GM23248 (cell line): ENCODE measurements at regions not wholly inside any gene's neighbourhood (a gene's known extent, or its start where the extent isn't known, plus 50 kb on each side); places are given as distances from the start of the nearest gene placed in this dataset.

Experiments
- DNase-seq: peaks from one replicate; pipeline ENCODE4 v3.0.0-alpha.2; 2015
- H2AFZ ChIP-seq: fragments of 200-600 bp; sonication (generic); 2 replicates; pipeline ENCODE4 v1.6.1; 2016; ENCODE audit warnings: antibody characterized with exemption
- H3F3A ChIP-seq: fragments of 200-600 bp; sonication (generic); 2 replicates; pipeline ENCODE4 v1.6.1; 2016; ENCODE audit warnings: mild to moderate bottlenecking, antibody characterized with exemption, mixed run types; ENCODE audit not compliant: insufficient read depth
- H3K27ac ChIP-seq: fragments of 200-600 bp; sonication (generic); 2 replicates; pipeline ENCODE4 v1.5.1; 2016; ENCODE audit warnings: mild to moderate bottlenecking
- H3K27me3 ChIP-seq: fragments of 200-600 bp; sonication (generic); replicated peaks from 2 replicates; pipeline ENCODE4 v1.6.1; 2016; ENCODE audit warnings: mild to moderate bottlenecking; ENCODE audit not compliant: insufficient read depth
- H3K36me3 ChIP-seq: fragments of 200-600 bp; sonication (generic); 2 replicates; pipeline ENCODE4 v1.6.1; 2016; ENCODE audit warnings: low read depth, mild to moderate bottlenecking
- H3K4me1 ChIP-seq: fragments of 200-600 bp; sonication (generic); 2 replicates; pipeline ENCODE4 v1.6.1; 2016; ENCODE audit warnings: mild to moderate bottlenecking; ENCODE audit not compliant: insufficient read depth
- H3K4me2 ChIP-seq: fragments of 200-600 bp; sonication (generic); one replicate; pipeline ENCODE4 v1.6.1; 2016; ENCODE audit warnings: mild to moderate bottlenecking; ENCODE audit not compliant: unreplicated experiment
- H3K4me3 ChIP-seq: fragments of 200-600 bp; sonication (generic); 2 replicates; pipeline ENCODE4 v1.5.1; 2016; ENCODE audit warnings: mild to moderate bottlenecking
- H3K79me2 ChIP-seq: fragments of 200-600 bp; sonication (generic); 2 replicates; pipeline ENCODE4 v1.6.1; 2016; ENCODE audit warnings: mild to moderate bottlenecking; ENCODE audit not compliant: insufficient read depth
- H3K9ac ChIP-seq: fragments of 200-600 bp; sonication (generic); 2 replicates; pipeline ENCODE4 v1.6.1; 2016; ENCODE audit warnings: mild to moderate bottlenecking
- H3K9me2 ChIP-seq: fragments of 200-600 bp; sonication (generic); 2 replicates; pipeline ENCODE4 v1.6.1; 2016; ENCODE audit warnings: mixed run types, mild to moderate bottlenecking, moderate library complexity; ENCODE audit not compliant: insufficient read depth
- H3K9me3 ChIP-seq: fragments of 200-600 bp; sonication (generic); one replicate; pipeline ENCODE4 v1.6.1; 2017; ENCODE audit warnings: low read depth
- H4K20me1 ChIP-seq: fragments of 200-600 bp; sonication (generic); 2 replicates; pipeline ENCODE4 v1.6.0; 2016; ENCODE audit not compliant: insufficient read depth
- EZH2 ChIP-seq: fragments of 200-600 bp; sonication (generic); IDR thresholded peaks from 2 replicates; pipeline ENCODE4 v1.6.1; 2018; ENCODE audit warnings: antibody characterized with exemption, mild to moderate bottlenecking; ENCODE audit not compliant: insufficient read depth, poor library complexity, severe bottlenecking
- EZH2phosphoT487 ChIP-seq: fragments of 200-600 bp; sonication (generic); IDR thresholded peaks from 2 replicates; pipeline ENCODE4 v1.6.1; 2018; ENCODE audit warnings: antibody characterized with exemption, moderate library complexity, mild to moderate bottlenecking, low read depth; ENCODE audit not compliant: insufficient read depth
- WGBS, 2 experiments: methylation state at CpG; one replicate each; pipeline ENCODE4 v1.1.6; 2015 to 2017; ENCODE audit warnings: low lambda C conversion rate in 2 of 2, low coverage in 1 of 2; ENCODE audit errors: missing lambda C conversion rate in 2 of 2; 5-methylcytosine and 5-hydroxymethylcytosine counted together
- in situ Hi-C: fragments of 300-500 bp; cut with MboI; formaldehyde crosslinking; loops from 2 replicates; pipeline ENCODE4 v1.15.0; 2020

DNA sequence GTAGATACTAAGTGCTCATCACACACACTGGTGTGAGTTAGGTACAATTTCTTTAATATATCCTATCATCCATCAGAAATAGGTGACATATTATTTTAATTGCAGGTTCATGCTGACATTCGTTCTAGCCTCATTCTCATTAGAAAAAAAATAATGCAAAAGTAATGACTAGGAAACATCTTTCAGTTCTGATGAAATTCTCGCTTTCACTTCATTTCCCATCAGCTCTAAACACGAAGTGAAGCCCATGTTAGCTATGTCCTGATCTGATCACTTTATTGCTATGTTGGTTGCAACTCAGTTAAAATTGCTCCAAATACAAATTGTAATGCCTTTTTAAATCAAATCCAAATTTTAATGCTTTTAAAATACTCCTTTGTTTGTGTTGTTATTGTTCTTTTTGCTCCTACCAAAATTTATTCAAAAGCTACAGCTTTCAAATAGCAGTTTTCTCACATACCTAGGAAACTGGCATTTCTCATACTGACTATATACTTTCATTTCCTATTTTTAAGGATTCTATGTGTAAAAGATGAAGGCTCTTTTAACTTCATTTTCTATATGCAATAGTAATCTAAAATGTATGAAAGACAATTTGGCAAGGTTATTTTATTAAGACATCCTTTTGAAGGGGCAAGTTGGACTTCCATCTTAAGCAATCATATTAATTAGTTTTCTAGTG, 1237.8 kb upstream of the ACO1 start:
- Histone ChIP-seq H3K36me3 (no peaks in the 10 kb centered on the region), H3K27me3 (no peaks in the 10 kb centered on the region), H4K20me1 (no peaks in the 10 kb centered on the region), H3K79me2 (no peaks in the 10 kb centered on the region), H3K4me1 (no peaks in the 10 kb centered on the region), H3K4me2 (no peak overlapping the region), H3K9me3 (no peaks in the 10 kb centered on the region), H3K4me3 (no peak overlapping the region), H3F3A (no peaks in the 10 kb centered on the region), H2AFZ (no peak overlapping the region), H3K9me2 (no peaks in the 10 kb centered on the region), H3K27ac (no peak overlapping the region), H3K9ac (no peak overlapping the region)
- 12 to 19% methylated on average over 3 of the region's 3 CpGs for WGBS, 2 experiments
- no peak for DNase-seq
- in situ Hi-C loops = no loop called here
- TF ChIP-seq EZH2 = no peak
- no peak for TF ChIP-seq EZH2phosphoT487

DNA sequence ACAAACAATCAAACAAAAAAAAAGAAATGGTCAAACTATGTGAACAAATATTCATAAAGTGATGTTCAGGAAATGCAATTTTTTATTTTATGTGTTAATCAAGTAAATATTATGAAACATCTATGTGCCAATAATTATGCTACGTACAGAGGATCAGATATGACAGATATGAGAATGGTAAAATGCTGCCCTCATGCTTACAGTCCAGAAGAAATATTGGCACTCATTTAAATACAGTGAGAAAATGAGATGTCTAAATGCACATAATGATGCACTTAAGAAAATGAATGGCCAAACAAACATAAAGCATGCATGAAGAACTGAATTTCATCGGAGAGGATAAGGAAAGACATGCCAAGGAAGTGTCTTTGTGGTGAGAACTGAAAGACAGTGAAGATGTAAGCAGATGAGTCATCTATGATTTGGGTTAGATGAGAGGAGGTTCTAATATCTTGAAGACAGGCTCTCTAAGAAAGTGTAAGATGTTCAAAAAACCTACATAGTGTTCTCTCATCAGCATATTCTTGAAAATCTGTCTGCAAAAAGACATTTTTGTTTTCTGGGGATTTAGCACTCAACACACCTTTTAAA, 1231.1 kb upstream of the ACO1 start:
- no peak overlapping the region for H3K4me2 ChIP-seq
- in situ Hi-C loops = no loop called here
- no peaks in the 10 kb centered on the region for H3K36me3 ChIP-seq
- H4K20me1 ChIP-seq = no peaks in the 10 kb centered on the region
- TF ChIP-seq EZH2phosphoT487 (no peak), EZH2 (no peak)
- no peak overlapping the region for H3K9ac ChIP-seq
- no peak overlapping the region for H2AFZ ChIP-seq
- no peak for DNase-seq
- no peaks in the 10 kb centered on the region for H3K4me1 ChIP-seq
- H3K27me3 ChIP-seq = no peaks in the 10 kb centered on the region
- H3K27ac ChIP-seq = no peak overlapping the region
- WGBS, 2 experiments = 2 to 3% methylated on average over 2 of the region's 2 CpGs
- no peaks in the 10 kb centered on the region for H3K79me2 ChIP-seq
- H3F3A ChIP-seq = no peaks in the 10 kb centered on the region
- H3K9me3 ChIP-seq = no peaks in the 10 kb centered on the region
- H3K4me3 ChIP-seq = no peak overlapping the region
- H3K9me2 ChIP-seq = no peaks in the 10 kb centered on the region

DNA sequence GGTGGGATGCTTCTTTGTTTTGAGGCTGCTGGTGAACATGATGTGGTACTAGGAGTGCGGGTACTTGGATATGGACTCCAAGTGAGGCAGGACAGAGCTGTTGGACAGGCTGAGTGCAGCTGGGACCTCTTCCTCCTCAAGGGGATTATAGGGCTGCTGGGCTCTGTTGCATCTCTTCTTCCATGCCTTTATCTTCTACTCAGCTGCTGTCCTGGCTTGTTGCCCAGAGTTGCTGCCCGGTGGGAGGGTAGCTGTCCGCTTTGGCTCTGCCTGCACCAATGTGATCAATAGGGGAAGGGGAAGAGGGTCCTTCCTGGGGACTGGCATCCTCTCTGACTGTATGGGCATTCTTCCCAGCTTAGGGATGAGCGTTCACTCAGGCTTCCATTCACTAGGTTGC, 1217.9 kb upstream of the ACO1 start:
- 22 to 43% methylated on average over 4 of the region's 4 CpGs for WGBS, 2 experiments

DNA sequence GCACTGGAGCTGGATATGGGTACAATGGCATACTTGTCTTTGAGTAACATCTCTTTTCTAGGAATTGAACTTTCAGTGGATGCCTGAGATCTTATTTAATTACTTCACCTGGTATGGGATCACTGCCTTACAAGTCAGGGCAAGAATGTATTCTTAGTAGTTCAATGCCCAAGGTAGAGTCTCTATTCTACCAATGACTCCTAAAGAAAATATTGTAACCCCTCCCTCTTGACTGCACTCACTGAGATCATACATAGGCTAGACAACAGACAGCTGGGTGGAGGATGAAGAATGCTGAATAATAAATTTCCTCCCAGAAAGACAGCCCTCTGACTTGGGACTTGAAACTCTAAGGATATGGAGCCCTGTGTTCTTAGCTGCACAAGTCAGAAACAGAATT, 1216.3 kb upstream of the ACO1 start:
- Histone ChIP-seq H4K20me1 (no peaks in the 10 kb centered on the region), H3K9ac (no peak overlapping the region), H3F3A (no peaks in the 10 kb centered on the region), H3K27me3 (no peaks in the 10 kb centered on the region), H3K4me3 (no peak overlapping the region), H3K4me2 (no peak overlapping the region), H3K36me3 (no peaks in the 10 kb centered on the region), H3K9me2 (no peaks in the 10 kb centered on the region), H3K79me2 (no peaks in the 10 kb centered on the region), H2AFZ (no peak overlapping the region), H3K9me3 (no peaks in the 10 kb centered on the region), H3K27ac (no peak overlapping the region), H3K4me1 (no peaks in the 10 kb centered on the region)
- DNase-seq = no peak
- in situ Hi-C loops = no loop called here
- no peak for TF ChIP-seq EZH2phosphoT487
- no peak for TF ChIP-seq EZH2

More for the DNA sequence above, 1217.9 kb upstream of the ACO1 start:
- no peaks in the 10 kb centered on the region for H3K27me3 ChIP-seq
- H3K79me2 ChIP-seq = no peaks in the 10 kb centered on the region
- no peaks in the 10 kb centered on the region for H3F3A ChIP-seq
- no peak overlapping the region for H3K27ac ChIP-seq
- H3K36me3 ChIP-seq = no peaks in the 10 kb centered on the region
- H3K4me3 ChIP-seq = no peak overlapping the region
- TF ChIP-seq EZH2phosphoT487 (no peak), EZH2 (no peak)
- H3K4me2 ChIP-seq = no peak overlapping the region
- no peak overlapping the region for H2AFZ ChIP-seq
- in situ Hi-C loops = no loop called here
- DNase-seq = no peak
- H3K9me2 ChIP-seq = no peaks in the 10 kb centered on the region
- no peaks in the 10 kb centered on the region for H4K20me1 ChIP-seq
- H3K9ac ChIP-seq = no peak overlapping the region
- no peaks in the 10 kb centered on the region for H3K4me1 ChIP-seq
- no peaks in the 10 kb centered on the region for H3K9me3 ChIP-seq

DNA sequence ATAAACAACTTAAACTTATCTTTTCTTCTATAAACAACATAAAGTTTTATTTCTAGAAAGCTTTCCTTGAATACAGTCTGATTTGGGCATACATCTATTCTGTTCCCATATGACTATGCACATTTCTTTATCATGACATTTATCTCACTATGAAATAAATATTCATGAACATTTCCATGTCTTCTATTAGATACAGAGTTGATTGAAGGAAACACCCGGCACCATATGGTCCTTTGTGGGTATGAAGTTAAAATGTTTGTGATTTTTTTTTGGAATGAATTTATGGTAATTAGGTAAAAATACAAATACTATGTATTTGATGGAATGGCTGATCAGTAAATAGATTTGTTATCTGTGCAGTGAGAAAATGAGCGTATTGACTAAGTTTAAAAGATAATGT, 1209.8 kb upstream of the ACO1 start:
- 16 to 20% methylated on average over 2 of the region's 2 CpGs for WGBS, 2 experiments
- Histone ChIP-seq H3K4me1 (no peaks in the 10 kb centered on the region), H3K79me2 (no peaks in the 10 kb centered on the region), H3K36me3 (no peaks in the 10 kb centered on the region), H3K9me2 (no peaks in the 10 kb centered on the region), H2AFZ (no peak overlapping the region), H4K20me1 (no peaks in the 10 kb centered on the region), H3F3A (no peaks in the 10 kb centered on the region), H3K9me3 (no peaks in the 10 kb centered on the region), H3K27me3 (no peaks in the 10 kb centered on the region), H3K4me3 (no peak overlapping the region), H3K9ac (no peak overlapping the region), H3K27ac (no peak overlapping the region), H3K4me2 (no peak overlapping the region)
- TF ChIP-seq EZH2phosphoT487 = no peak
- no peak for TF ChIP-seq EZH2
- no peak for DNase-seq
- in situ Hi-C loops = no loop called here
